ENCODE measurements at regions not wholly inside any gene's neighbourhood (a gene's known extent, or its start where the extent isn't known, plus 50 kb on each side); places are given as distances from the start of the nearest gene placed in this dataset.

DNA sequence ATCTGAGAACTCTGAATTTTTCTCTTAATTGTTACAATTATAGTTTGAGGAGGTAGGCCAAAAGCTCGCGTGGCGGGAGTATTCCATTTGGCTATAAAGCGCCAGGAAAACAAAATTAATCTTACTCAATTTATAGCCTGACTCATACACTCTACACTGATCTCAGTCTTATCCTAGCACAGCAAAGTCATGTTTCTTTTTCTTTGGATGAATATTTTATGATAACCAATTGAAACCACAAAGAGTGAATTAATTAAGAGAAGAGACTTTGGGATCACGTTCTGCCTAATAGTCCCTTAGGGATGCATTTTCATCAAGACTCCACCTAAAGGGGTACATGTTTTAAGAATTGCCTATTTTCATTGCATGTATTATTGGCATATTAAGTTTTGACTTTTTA lies 420.8 kb downstream of the HGF start:
- TF ChIP-seq, protein P1, sequence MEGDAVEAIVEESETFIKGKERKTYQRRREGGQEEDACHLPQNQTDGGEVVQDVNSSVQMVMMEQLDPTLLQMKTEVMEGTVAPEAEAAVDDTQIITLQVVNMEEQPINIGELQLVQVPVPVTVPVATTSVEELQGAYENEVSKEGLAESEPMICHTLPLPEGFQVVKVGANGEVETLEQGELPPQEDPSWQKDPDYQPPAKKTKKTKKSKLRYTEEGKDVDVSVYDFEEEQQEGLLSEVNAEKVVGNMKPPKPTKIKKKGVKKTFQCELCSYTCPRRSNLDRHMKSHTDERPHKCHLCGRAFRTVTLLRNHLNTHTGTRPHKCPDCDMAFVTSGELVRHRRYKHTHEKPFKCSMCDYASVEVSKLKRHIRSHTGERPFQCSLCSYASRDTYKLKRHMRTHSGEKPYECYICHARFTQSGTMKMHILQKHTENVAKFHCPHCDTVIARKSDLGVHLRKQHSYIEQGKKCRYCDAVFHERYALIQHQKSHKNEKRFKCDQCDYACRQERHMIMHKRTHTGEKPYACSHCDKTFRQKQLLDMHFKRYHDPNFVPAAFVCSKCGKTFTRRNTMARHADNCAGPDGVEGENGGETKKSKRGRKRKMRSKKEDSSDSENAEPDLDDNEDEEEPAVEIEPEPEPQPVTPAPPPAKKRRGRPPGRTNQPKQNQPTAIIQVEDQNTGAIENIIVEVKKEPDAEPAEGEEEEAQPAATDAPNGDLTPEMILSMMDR (conservative IDR thresholded peaks at IDR 0.05 in 1 of 2, IDR thresholded peaks at IDR 0.05 in 1 of 2; ENCODE audit: extremely low read depth in 1 of 2, insufficient read depth in 1 of 2, low read depth in 1 of 2, low read length in 2 of 2), result no peak
- TF ChIP-seq EZH2 (IDR thresholded peaks at IDR 0.05; ENCODE audit: borderline replicate concordance, low read length), result no peak
